DOHH2 (cell line): ENCODE measurements at regions not wholly inside any gene's neighbourhood (a gene's known extent, or its start where the extent isn't known, plus 50 kb on each side); places are given as distances from the start of the nearest gene placed in this dataset.

Experiments used
- H3F3A ChIP-seq: fragments of 200-600 bp; sonication (generic), shearing (Covaris generic); 2 replicates; pipeline ENCODE4 v1.6.0; 2016; ENCODE audit warnings: antibody characterized with exemption, mild to moderate bottlenecking; ENCODE audit not compliant: control insufficient read depth, insufficient read depth
- H3K27ac ChIP-seq: fragments of 200-600 bp; sonication (generic); 2 replicates; pipeline ENCODE4 v1.5.1; 2014; ENCODE audit warnings: low read depth, mild to moderate bottlenecking, low read length, moderate library complexity
- H3K27me3 ChIP-seq: fragments of 200-600 bp; sonication (generic); 2 replicates; pipeline ENCODE4 v1.6.1; 2014; ENCODE audit warnings: mild to moderate bottlenecking, low read length, mixed read lengths; ENCODE audit not compliant: control insufficient read depth
- H3K36me3 ChIP-seq: fragments of 200-600 bp; sonication (generic); 2 replicates; pipeline ENCODE4 v1.6.1; 2014; ENCODE audit warnings: mild to moderate bottlenecking, low read length, moderate library complexity, mixed read lengths; ENCODE audit not compliant: control insufficient read depth
- H3K4me1 ChIP-seq: fragments of 200-600 bp; sonication (generic); 2 replicates; pipeline ENCODE4 v1.6.1; 2014; ENCODE audit warnings: mild to moderate bottlenecking, low read length, mixed read lengths; ENCODE audit not compliant: control insufficient read depth
- H3K4me2 ChIP-seq: fragments of 200-600 bp; sonication (generic); 2 replicates; pipeline ENCODE4 v1.6.0; 2014; ENCODE audit warnings: mild to moderate bottlenecking, low read length, moderate library complexity
- H3K4me3 ChIP-seq: fragments of 200-600 bp; sonication (generic); 2 replicates; pipeline ENCODE4 v1.5.1; 2014; ENCODE audit warnings: mild to moderate bottlenecking, low read length, mixed read lengths
- H3K79me2 ChIP-seq: fragments of 200-600 bp; sonication (generic); 2 replicates; pipeline ENCODE4 v1.6.1; 2014; ENCODE audit warnings: mild to moderate bottlenecking, low read length, mixed read lengths; ENCODE audit not compliant: control insufficient read depth
- H3K9me2 ChIP-seq: fragments of 200-600 bp; sonication (generic); replicated peaks from 2 replicates; pipeline ENCODE4 v1.6.1; 2014; ENCODE audit warnings: mild to moderate bottlenecking, low read length, mixed read lengths; ENCODE audit not compliant: control insufficient read depth
- H3K9me3 ChIP-seq: fragments of 200-600 bp; sonication (generic); 2 replicates; pipeline ENCODE4 v1.6.1; 2014; ENCODE audit warnings: antibody characterized with exemption, low read length, mixed read lengths; ENCODE audit not compliant: control insufficient read depth, insufficient read depth
- H4K20me1 ChIP-seq: fragments of 200-600 bp; sonication (generic); 2 replicates; pipeline ENCODE4 v1.6.0; 2014; ENCODE audit warnings: low read depth, mild to moderate bottlenecking, antibody characterized with exemption, low read length, moderate library complexity; ENCODE audit not compliant: control insufficient read depth, insufficient read depth
- EZH2phosphoT487 ChIP-seq: fragments of 200-600 bp; sonication (generic); IDR thresholded peaks from 2 replicates; pipeline ENCODE4 v1.6.1; 2017; ENCODE audit warnings: borderline replicate concordance, mild to moderate bottlenecking, antibody characterized with exemption, low read length, moderate library complexity, mixed read lengths
- TF ChIP-seq, protein P1 (sequence below): fragments of 200-600 bp; sonication (generic); IDR thresholded peaks from one replicate; pipeline ENCODE4 v1.5.1; 2014; ENCODE audit warnings: antibody characterized with exemption, mild to moderate bottlenecking, low read depth, low read length; ENCODE audit not compliant: poor library complexity, severe bottlenecking

DNA sequence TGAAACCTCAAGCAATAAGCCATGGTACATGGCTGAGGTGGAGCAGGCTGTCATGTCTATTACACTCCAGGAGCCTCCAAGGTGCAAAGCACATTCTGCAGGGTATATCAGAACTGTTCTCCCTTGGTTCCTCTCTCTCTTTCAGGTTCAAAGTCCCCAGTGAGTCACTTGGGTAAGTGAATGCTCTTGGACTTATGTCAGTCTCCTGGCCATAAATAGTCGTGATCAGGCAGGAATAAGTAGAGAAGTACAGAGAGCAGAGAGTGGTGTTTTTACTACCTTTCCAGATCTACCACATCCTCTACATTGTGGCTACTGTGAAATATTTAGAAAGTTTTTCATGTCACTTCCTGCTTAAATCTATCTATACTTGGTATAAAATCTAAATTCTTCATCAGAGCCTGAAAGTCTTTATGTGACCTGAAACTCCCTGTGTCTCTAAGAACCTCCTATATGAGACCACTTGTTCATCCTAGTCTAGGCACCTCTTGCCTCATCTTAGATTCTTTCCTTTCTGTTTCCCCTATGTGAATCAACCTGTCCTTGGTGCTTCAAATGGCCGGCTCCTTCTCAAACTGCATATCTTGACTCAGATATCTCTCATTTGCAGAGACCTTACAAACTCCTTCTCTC lies 1077.6 kb upstream of the MAP3K7 start:
- Histone ChIP-seq H3K4me3 (no peak overlapping the region), H3K9me2 (no peaks in the 10 kb centered on the region), H3K27ac (no peak overlapping the region), H3K4me2 (no peak overlapping the region), H3K9me3 (no peaks in the 10 kb centered on the region), H3K4me1 (no peaks in the 10 kb centered on the region), H3K79me2 (no peaks in the 10 kb centered on the region), H3K27me3 (no peaks in the 10 kb centered on the region), H3K36me3 (no peaks in the 10 kb centered on the region), H4K20me1 (no peaks in the 10 kb centered on the region), H3F3A (no peaks in the 10 kb centered on the region)
- TF ChIP-seq, protein P1, sequence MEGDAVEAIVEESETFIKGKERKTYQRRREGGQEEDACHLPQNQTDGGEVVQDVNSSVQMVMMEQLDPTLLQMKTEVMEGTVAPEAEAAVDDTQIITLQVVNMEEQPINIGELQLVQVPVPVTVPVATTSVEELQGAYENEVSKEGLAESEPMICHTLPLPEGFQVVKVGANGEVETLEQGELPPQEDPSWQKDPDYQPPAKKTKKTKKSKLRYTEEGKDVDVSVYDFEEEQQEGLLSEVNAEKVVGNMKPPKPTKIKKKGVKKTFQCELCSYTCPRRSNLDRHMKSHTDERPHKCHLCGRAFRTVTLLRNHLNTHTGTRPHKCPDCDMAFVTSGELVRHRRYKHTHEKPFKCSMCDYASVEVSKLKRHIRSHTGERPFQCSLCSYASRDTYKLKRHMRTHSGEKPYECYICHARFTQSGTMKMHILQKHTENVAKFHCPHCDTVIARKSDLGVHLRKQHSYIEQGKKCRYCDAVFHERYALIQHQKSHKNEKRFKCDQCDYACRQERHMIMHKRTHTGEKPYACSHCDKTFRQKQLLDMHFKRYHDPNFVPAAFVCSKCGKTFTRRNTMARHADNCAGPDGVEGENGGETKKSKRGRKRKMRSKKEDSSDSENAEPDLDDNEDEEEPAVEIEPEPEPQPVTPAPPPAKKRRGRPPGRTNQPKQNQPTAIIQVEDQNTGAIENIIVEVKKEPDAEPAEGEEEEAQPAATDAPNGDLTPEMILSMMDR, result no peak
- no peak for TF ChIP-seq EZH2phosphoT487

DNA sequence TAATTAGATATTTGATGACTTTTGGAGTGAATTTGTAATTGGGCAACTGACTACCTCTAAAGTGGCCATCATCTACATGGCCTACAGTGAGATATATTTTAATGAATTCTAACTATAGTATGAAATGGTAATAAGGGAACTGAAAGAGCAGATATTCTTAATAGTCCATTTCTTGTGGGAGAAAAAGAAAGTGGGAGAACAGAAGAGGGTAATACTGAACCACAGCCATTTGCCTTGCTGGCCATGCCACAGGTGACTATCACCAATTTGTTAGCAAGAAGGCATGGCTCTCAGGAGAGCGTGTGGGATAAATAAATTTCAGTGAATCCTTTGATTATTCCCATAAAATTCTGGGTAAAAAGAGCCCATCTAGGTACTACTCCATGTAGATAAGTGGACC lies 1074.0 kb upstream of the MAP3K7 start:
- Histone ChIP-seq H3K36me3 (no peaks in the 10 kb centered on the region), H4K20me1 (no peaks in the 10 kb centered on the region), H3K4me3 (no peak overlapping the region), H3K4me2 (no peak overlapping the region), H3K27me3 (no peaks in the 10 kb centered on the region), H3K4me1 (no peaks in the 10 kb centered on the region), H3K27ac (no peak overlapping the region), H3K9me3 (no peaks in the 10 kb centered on the region), H3F3A (no peaks in the 10 kb centered on the region), H3K9me2 (no peaks in the 10 kb centered on the region), H3K79me2 (no peaks in the 10 kb centered on the region)
- no peak for TF ChIP-seq EZH2phosphoT487
- TF ChIP-seq, protein P1, result no peak

DNA sequence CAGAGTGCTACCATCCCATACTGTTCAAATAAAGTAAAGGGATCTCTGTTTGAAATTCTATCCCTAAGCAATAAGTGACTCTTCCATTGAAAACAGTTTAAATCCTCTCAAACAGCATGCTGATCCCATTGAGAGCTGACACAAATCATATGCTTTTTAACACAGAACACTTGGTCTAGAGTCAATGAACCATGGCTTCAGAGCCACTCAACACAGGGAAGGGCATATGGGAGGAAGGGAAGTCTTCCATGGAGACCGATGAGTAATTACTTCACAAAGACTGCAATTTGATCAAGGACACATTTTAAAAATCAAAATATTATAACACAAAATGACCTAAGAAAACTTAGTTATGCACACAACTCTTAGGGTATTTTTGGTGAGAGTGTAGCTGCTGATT lies 1073.0 kb upstream of the MAP3K7 start:
- H3K9me2 ChIP-seq, result no peaks in the 10 kb centered on the region
- H3F3A ChIP-seq, result no peaks in the 10 kb centered on the region
- no peak overlapping the region for H3K4me2 ChIP-seq
- H4K20me1 ChIP-seq, result no peaks in the 10 kb centered on the region
- no peaks in the 10 kb centered on the region for H3K4me1 ChIP-seq
- H3K9me3 ChIP-seq, result no peaks in the 10 kb centered on the region
- no peaks in the 10 kb centered on the region for H3K27me3 ChIP-seq
- TF ChIP-seq, protein P1, result no peak
- no peak for TF ChIP-seq EZH2phosphoT487
- H3K4me3 ChIP-seq, result no peak overlapping the region
- no peak overlapping the region for H3K27ac ChIP-seq
- H3K36me3 ChIP-seq, result no peaks in the 10 kb centered on the region
- no peaks in the 10 kb centered on the region for H3K79me2 ChIP-seq
